Memory B cell (primary cell): ENCODE measurements at regions not wholly inside any gene's neighbourhood (a gene's known extent, or its start where the extent isn't known, plus 50 kb on each side); places are given as distances from the start of the nearest gene placed in this dataset.

ENCODE experiments used
- ATAC-seq: fragments of 150-1000 bp; cut with Tn5 transposase; 2 replicates; pipeline ENCODE4 v1.10.0; 2021; ENCODE audit warnings: low read depth, mild to moderate bottlenecking, moderate library complexity
- DNase-seq, 2 donors: peaks; one replicate each; pipeline ENCODE4 v3.0.0; 2022; ENCODE audit warnings: low spot score in 2 of 2
- H3K27ac Mint-ChIP-seq: one replicate; pipeline ENCODE4 v1.8.0; 2022; ENCODE audit warnings: mild to moderate bottlenecking, moderate library complexity, mixed read lengths
- H3K27me3 Mint-ChIP-seq: one replicate; pipeline ENCODE4 v1.8.0; 2022; ENCODE audit warnings: mixed read lengths
- H3K36me3 Mint-ChIP-seq: one replicate; pipeline ENCODE4 v1.8.0; 2022; ENCODE audit warnings: mild to moderate bottlenecking, mixed read lengths
- H3K4me1 Mint-ChIP-seq: one replicate; pipeline ENCODE4 v1.8.0; 2022; ENCODE audit warnings: mixed read lengths
- H3K4me3 Mint-ChIP-seq: one replicate; pipeline ENCODE4 v1.8.0; 2022; ENCODE audit warnings: mild to moderate bottlenecking, moderate library complexity, mixed read lengths
- H3K9me3 Mint-ChIP-seq: one replicate; pipeline ENCODE4 v1.8.0; 2022; ENCODE audit warnings: mixed read lengths

- H3K27ac Mint-ChIP-seq, result no peak overlapping the region
- no peak overlapping the region for H3K4me3 Mint-ChIP-seq
- no peaks in the 10 kb centered on the region for H3K27me3 Mint-ChIP-seq
- H3K9me3 Mint-ChIP-seq, result peaks cover 10% of the 10 kb centered on the region
- DNase-seq (no peak), ATAC-seq (no peak)
- peaks cover 70% of the 10 kb centered on the region for H3K36me3 Mint-ChIP-seq
- H3K4me1 Mint-ChIP-seq, result peaks cover 3% of the 10 kb centered on the region
Measured at GRCh38 chr10:49463605-49464004, 67.7 kb upstream of the DRGX start.

GRCh38 chr10:49458869-49459268 lies 63.0 kb upstream of the DRGX start:
- Mint-ChIP-seq H3K4me1 (peaks cover 3% of the 10 kb centered on the region), H3K27ac (no peak overlapping the region), H3K4me3 (no peak overlapping the region), H3K27me3 (no peaks in the 10 kb centered on the region), H3K9me3 (peaks cover 14% of the 10 kb centered on the region), H3K36me3 (peaks cover 61% of the 10 kb centered on the region)
- no peak for DNase-seq
- ATAC-seq, result no peak

- no peak overlapping the region for H3K27ac Mint-ChIP-seq
- H3K36me3 Mint-ChIP-seq, result peaks cover 62% of the 10 kb centered on the region
Measured at GRCh38 chr10:49457686-49458085, 61.8 kb upstream of the DRGX start.

GRCh38 chr10:49448924-49449323 lies 53.0 kb upstream of the DRGX start:
- DNase-seq, result no peak
- no peaks in the 10 kb centered on the region for H3K4me1 Mint-ChIP-seq
- H3K27me3 Mint-ChIP-seq, result no peaks in the 10 kb centered on the region
- no peak overlapping the region for H3K4me3 Mint-ChIP-seq
- no peak overlapping the region for H3K27ac Mint-ChIP-seq
- H3K36me3 Mint-ChIP-seq, result peaks cover 5% of the 10 kb centered on the region
- peaks cover 19% of the 10 kb centered on the region for H3K9me3 Mint-ChIP-seq
- ATAC-seq, result no peak

More at GRCh38 chr10:49457686-49458085, 61.8 kb upstream of the DRGX start:
- H3K4me3 Mint-ChIP-seq, result no peak overlapping the region
- DNase-seq (no peak), ATAC-seq (no peak)
- peaks cover 3% of the 10 kb centered on the region for H3K4me1 Mint-ChIP-seq
- no peaks in the 10 kb centered on the region for H3K27me3 Mint-ChIP-seq
- peaks cover 18% of the 10 kb centered on the region for H3K9me3 Mint-ChIP-seq

GRCh38 chr10:49446031-49446430 lies 50.1 kb upstream of the DRGX start:
- H3K4me3 Mint-ChIP-seq, result no peak overlapping the region
- no peak for DNase-seq
- no peaks in the 10 kb centered on the region for H3K27me3 Mint-ChIP-seq
- peaks cover 3% of the 10 kb centered on the region for H3K36me3 Mint-ChIP-seq
- H3K4me1 Mint-ChIP-seq, result no peaks in the 10 kb centered on the region
- H3K27ac Mint-ChIP-seq, result no peak overlapping the region
- H3K9me3 Mint-ChIP-seq, result peaks cover 4% of the 10 kb centered on the region
- no peak for ATAC-seq
